Mesendoderm (in vitro differentiated cells): ENCODE measurements at regions not wholly inside any gene's neighbourhood (a gene's known extent, or its start where the extent isn't known, plus 50 kb on each side); places are given as distances from the start of the nearest gene placed in this dataset.
"Not testable (repeated sequence)": the region's sequence is repeated elsewhere in the genome, so short reads cannot be mapped to it uniquely, and the experiment has no call there.

ENCODE experiments used
- DNase-seq: peaks from one replicate; pipeline ENCODE4 v3.0.0; 2013
- H2AK5ac ChIP-seq: 2 replicates; pipeline ENCODE4 v1.6.1; 2013; ENCODE audit warnings: low read length, inconsistent platforms
- H2BK120ac ChIP-seq: 2 replicates; pipeline ENCODE4 v1.6.1; 2013; ENCODE audit warnings: low read depth, mild to moderate bottlenecking, low read length, moderate library complexity, mixed read lengths
- H2BK15ac ChIP-seq: replicated peaks from 2 replicates; pipeline ENCODE4 v1.6.1; 2013; ENCODE audit warnings: low read depth, mild to moderate bottlenecking, moderate library complexity
- H2BK5ac ChIP-seq: 2 replicates; pipeline ENCODE4 v1.6.1; 2013; ENCODE audit warnings: low read length, inconsistent platforms
- H3K18ac ChIP-seq: 2 replicates; pipeline ENCODE4 v1.6.1; 2013; ENCODE audit warnings: mild to moderate bottlenecking, low read length, mixed read lengths
- H3K23ac ChIP-seq: one replicate; pipeline ENCODE4 v1.6.1; 2013; ENCODE audit warnings: low read length
- H3K27ac ChIP-seq: 2 replicates; pipeline ENCODE4 v1.5.1; 2013; ENCODE audit warnings: low read depth, mild to moderate bottlenecking, inconsistent platforms, low read length, moderate library complexity
- H3K27me3 ChIP-seq: 2 replicates; pipeline ENCODE4 v1.6.1; 2013; ENCODE audit warnings: low read length, control low read depth, mild to moderate bottlenecking, inconsistent platforms; ENCODE audit not compliant: insufficient read depth, poor library complexity
- H3K36me3 ChIP-seq: 2 replicates; pipeline ENCODE4 v1.6.1; 2013; ENCODE audit warnings: low read length, inconsistent platforms; ENCODE audit not compliant: control insufficient read depth, insufficient read depth
- H3K4ac ChIP-seq: one replicate; pipeline ENCODE4 v1.6.1; 2013; ENCODE audit warnings: low read depth, mild to moderate bottlenecking, low read length, moderate library complexity
- H3K4me1 ChIP-seq: 2 replicates; pipeline ENCODE4 v1.6.1; 2013; ENCODE audit warnings: low read depth, low read length, inconsistent platforms; ENCODE audit not compliant: control insufficient read depth
- H3K4me2 ChIP-seq: 2 replicates; pipeline ENCODE4 v1.6.1; 2013; ENCODE audit warnings: low read length
- H3K4me3 ChIP-seq: 2 replicates; pipeline ENCODE4 v1.5.1; 2013; ENCODE audit warnings: mild to moderate bottlenecking, low read length
- H3K56ac ChIP-seq: one replicate; pipeline ENCODE4 v1.6.1; 2013; ENCODE audit warnings: low read length
- H3K79me1 ChIP-seq: 2 replicates; pipeline ENCODE4 v1.6.1; 2013; ENCODE audit warnings: low read length, inconsistent platforms
- H3K79me2 ChIP-seq: 2 replicates; pipeline ENCODE4 v1.6.1; 2013; ENCODE audit warnings: mild to moderate bottlenecking, low read length; ENCODE audit not compliant: control insufficient read depth, insufficient read depth
- H3K9ac ChIP-seq: 2 replicates; pipeline ENCODE4 v1.6.1; 2013; ENCODE audit warnings: low read length, inconsistent platforms
- H4K5ac ChIP-seq: one replicate; pipeline ENCODE4 v1.6.1; 2013; ENCODE audit warnings: low read length
- H4K8ac ChIP-seq: one replicate; pipeline ENCODE4 v1.6.1; 2013; ENCODE audit warnings: low read depth, mild to moderate bottlenecking, control low read depth, low read length, moderate library complexity
- WGBS: extraction: QIAGEN DNeasy Blood & Tissue Kit; methylation state at CpG from one replicate; pipeline ENCODE4 v1.1.7; 2013; ENCODE audit warnings: low lambda C conversion rate, missing lambda C conversion rate; ENCODE audit not compliant: insufficient coverage; ENCODE audit errors: extremely low coverage; 5-methylcytosine and 5-hydroxymethylcytosine counted together

DNA sequence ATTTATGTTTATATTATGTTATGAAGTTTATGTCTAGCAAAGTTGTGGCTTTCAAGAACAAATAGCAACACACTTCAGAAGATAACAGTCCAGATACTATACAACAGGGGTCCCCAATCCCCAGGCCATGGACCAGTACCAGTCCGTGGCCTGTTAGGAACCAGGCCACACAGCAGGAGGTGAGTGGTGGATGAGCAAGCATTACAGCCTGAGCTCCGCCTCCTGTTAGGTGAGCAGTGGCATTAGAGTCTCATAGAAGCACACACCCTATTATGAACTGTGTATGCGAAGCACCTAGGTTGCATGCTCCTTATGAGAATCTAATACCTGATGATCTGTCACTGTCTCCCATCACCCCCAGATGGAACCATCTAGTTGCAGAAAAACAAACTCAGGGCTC lies 159.0 kb upstream of the C14orf180 start:
- not testable (repeated sequence) for H2BK15ac ChIP-seq, DNase-seq, H3K79me2 ChIP-seq, H2BK120ac ChIP-seq, H3K27ac ChIP-seq, H3K4me1 ChIP-seq, H3K4me2 ChIP-seq, H3K36me3 ChIP-seq, H3K4ac ChIP-seq, H3K23ac ChIP-seq, H3K79me1 ChIP-seq, H3K56ac ChIP-seq, H3K18ac ChIP-seq, H4K8ac ChIP-seq, H4K5ac ChIP-seq, H2BK5ac ChIP-seq, H3K27me3 ChIP-seq, H3K4me3 ChIP-seq, H3K9ac ChIP-seq, H2AK5ac ChIP-seq
- WGBS, result no CpG with 5 or more reads among the region's 3 CpGs

DNA sequence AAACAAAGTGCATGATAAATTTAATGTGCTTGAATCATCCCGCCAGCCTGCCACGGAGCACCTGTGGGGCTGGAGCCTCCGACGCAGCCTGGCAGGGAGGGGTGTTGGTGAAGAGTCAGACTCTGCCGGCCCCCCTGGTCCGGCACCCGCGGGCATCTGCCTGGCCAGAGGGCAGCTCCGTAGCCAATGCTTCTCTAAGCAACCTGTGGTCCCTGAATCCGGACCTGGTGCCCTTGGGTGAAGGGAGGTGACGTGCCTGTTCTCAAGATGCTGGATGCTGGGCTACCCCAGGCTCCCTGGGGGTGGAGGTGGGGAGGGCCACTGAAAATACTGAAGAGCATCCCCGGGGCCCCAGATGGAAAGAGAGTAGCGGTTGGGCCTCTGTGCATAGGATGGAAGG lies 158.6 kb upstream of the C14orf180 start:
- no CpG with 5 or more reads among the region's 13 CpGs for WGBS
- Histone ChIP-seq H3K36me3 (no peaks in the 10 kb centered on the region), H3K23ac (no peak overlapping the region), H2BK15ac (no peak overlapping the region), H3K18ac (no peak overlapping the region), H3K4me2 (no peak overlapping the region), H3K79me2 (no peaks in the 10 kb centered on the region), H3K27me3 (no peaks in the 10 kb centered on the region), H3K4ac (no peak overlapping the region), H3K79me1 (no peaks in the 10 kb centered on the region), H3K4me1 (no peaks in the 10 kb centered on the region), H2BK5ac (no peak overlapping the region), H3K27ac (no peak overlapping the region), H4K5ac (no peak overlapping the region), H3K56ac (no peak overlapping the region), H3K9ac (no peak overlapping the region), H3K4me3 (no peak overlapping the region), H2BK120ac (no peak overlapping the region), H2AK5ac (no peak overlapping the region), H4K8ac (no peak overlapping the region)
- no peak for DNase-seq

DNA sequence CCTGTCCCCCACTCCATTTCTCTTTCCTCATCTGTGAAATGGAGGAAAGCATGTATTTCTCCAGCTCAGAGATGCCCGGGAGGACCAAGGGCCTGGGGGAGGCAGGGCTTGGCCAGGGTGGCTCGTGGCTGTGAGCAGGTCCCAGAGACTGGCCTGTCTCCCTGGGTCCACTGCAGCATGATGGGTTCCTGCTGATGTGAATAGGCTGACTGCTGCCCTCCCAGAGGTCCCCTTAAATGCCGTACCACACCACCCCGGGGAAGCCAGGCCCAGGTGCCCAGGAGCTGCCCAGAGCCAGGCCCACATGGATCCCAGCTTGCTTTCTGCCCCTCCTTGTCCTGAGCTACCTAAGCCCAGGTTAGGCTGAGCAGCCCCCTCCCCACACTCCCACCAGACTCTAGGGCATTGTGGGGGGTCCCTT lies 158.2 kb upstream of the C14orf180 start:
- no peak for DNase-seq
- H2BK15ac ChIP-seq, result no peak overlapping the region
- no peaks in the 10 kb centered on the region for H3K4me1 ChIP-seq
- H3K27ac ChIP-seq, result no peak overlapping the region
- no peak overlapping the region for H4K8ac ChIP-seq
- no peak overlapping the region for H3K9ac ChIP-seq
- no peak overlapping the region for H2BK5ac ChIP-seq
- H3K4ac ChIP-seq, result no peak overlapping the region
- H3K79me1 ChIP-seq, result no peaks in the 10 kb centered on the region
- no peaks in the 10 kb centered on the region for H3K36me3 ChIP-seq
- H4K5ac ChIP-seq, result no peak overlapping the region
- no CpG with 5 or more reads among the region's 4 CpGs for WGBS
- no peak overlapping the region for H3K4me2 ChIP-seq
- H3K27me3 ChIP-seq, result no peaks in the 10 kb centered on the region
- H3K79me2 ChIP-seq, result no peaks in the 10 kb centered on the region
- H2AK5ac ChIP-seq, result no peak overlapping the region
- no peak overlapping the region for H3K23ac ChIP-seq
- no peak overlapping the region for H3K18ac ChIP-seq
- no peak overlapping the region for H3K56ac ChIP-seq
- H3K4me3 ChIP-seq, result no peak overlapping the region
- no peak overlapping the region for H2BK120ac ChIP-seq

DNA sequence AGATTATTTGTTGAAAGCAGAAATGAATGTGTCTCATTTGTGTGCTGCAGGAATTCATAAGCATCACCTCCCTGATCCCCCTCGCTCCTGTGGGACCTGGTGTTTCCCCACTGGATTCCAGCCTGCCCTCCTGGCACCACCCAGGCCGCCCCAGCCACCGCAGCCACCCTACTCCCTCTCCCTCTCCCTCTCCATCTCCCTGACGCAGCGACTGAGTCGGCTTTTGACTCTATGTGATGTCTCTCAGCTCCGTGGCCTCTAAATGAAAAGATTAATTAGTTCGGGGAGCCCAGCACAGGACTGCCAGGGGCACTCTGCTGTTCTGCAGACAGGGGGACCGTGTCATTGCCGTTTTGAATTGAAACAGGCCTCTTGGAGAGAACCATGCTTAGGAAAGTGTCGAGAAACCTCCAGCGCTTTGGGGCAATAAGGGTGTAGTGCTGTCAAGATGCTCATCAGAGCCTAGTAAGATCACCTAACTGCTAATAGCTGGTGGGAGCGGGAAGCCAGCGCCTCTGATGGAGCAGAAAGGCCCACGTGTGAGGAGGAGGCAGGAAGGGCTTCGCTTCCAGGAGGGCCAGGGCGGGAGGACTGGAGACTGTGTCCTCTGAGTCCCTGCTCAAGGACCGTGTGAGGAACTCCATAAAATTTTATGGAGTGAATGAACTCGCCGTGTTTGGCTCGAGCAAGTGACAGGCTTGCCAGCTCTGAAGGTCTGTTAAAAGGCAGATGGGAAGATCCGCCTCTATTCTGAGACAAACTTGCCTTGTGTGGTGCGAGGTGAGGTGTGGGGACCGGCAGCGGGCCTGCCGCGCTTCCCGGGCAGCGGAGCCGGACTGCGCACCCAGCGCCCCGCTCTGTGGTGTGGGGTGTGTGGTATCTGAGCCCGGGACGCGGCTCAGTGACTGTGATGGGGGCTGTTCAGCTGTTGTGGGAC lies 157.4 kb upstream of the C14orf180 start:
- Histone ChIP-seq H2BK15ac (no peak overlapping the region), H3K4me3 (no peak overlapping the region), H3K9ac (no peak overlapping the region), H3K4me1 (no peaks in the 10 kb centered on the region), H2BK120ac (no peak overlapping the region), H3K79me1 (no peaks in the 10 kb centered on the region), H2BK5ac (no peak overlapping the region), H3K23ac (no peak overlapping the region), H3K4me2 (no peak overlapping the region), H4K8ac (no peak overlapping the region), H4K5ac (no peak overlapping the region), H3K79me2 (no peaks in the 10 kb centered on the region), H3K27me3 (no peaks in the 10 kb centered on the region), H2AK5ac (no peak overlapping the region), H3K36me3 (no peaks in the 10 kb centered on the region), H3K18ac (no peak overlapping the region), H3K4ac (no peak overlapping the region), H3K27ac (no peak overlapping the region), H3K56ac (no peak overlapping the region)
- DNase-seq, result no peak
- no CpG with 5 or more reads among the region's 36 CpGs for WGBS

DNA sequence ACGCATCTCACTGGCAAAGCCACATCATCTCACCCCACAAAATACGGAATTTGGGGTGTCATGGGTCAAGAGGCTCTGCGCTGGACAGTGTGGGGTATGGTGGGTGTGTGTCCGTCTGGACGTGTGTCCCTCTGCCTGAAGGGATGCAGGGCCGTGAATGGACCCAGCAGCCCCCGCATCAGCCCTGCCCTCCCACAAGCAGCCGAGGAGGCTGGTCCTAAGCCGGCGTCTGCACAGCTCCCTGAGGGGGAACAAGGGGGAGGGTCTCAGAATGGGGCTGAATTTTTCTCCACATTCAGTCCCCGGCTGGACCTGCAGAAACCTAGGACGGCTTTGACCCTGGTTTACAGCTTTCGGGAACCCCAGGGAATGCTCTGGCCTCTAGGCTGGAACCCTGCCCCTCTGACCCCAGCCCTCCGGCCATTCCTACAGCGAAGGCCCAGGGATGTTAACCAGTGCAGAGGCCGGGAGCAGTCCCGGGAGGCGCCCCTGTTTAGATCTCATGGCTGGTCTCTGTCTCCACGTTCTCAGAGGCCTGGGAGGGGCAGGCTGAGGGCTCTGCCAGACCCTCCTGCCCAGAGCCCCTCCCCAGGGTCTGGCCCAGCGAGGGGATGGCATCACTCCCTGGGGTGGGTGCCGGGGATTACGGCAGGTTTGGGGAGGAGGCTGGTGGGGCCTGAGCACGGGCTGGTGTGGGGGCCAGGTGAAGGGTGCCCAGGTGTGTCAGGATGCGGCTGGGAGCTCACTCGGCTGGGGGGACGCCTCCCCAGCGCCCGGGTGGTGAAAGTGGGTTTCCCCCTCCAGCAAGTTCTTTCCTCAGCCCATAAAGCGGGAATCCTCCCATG lies 156.5 kb upstream of the C14orf180 start:
- Histone ChIP-seq H4K8ac (no peak overlapping the region), H3K4me1 (no peaks in the 10 kb centered on the region), H2AK5ac (no peak overlapping the region), H3K23ac (no peak overlapping the region), H2BK120ac (no peak overlapping the region), H3K79me1 (no peaks in the 10 kb centered on the region), H3K56ac (no peak overlapping the region), H3K36me3 (no peaks in the 10 kb centered on the region), H2BK5ac (no peak overlapping the region), H3K79me2 (no peaks in the 10 kb centered on the region), H3K4me2 (no peak overlapping the region), H3K4ac (no peak overlapping the region), H3K4me3 (no peak overlapping the region), H3K18ac (no peak overlapping the region), H3K27me3 (no peaks in the 10 kb centered on the region), H3K27ac (no peak overlapping the region), H4K5ac (no peak overlapping the region), H2BK15ac (no peak overlapping the region), H3K9ac (no peak overlapping the region)
- no peak for DNase-seq
- no CpG with 5 or more reads among the region's 29 CpGs for WGBS
